ENCODE measurements at regions not wholly inside any gene's neighbourhood (a gene's known extent, or its start where the extent isn't known, plus 50 kb on each side); places are given as distances from the start of the nearest gene placed in this dataset.

DNA sequence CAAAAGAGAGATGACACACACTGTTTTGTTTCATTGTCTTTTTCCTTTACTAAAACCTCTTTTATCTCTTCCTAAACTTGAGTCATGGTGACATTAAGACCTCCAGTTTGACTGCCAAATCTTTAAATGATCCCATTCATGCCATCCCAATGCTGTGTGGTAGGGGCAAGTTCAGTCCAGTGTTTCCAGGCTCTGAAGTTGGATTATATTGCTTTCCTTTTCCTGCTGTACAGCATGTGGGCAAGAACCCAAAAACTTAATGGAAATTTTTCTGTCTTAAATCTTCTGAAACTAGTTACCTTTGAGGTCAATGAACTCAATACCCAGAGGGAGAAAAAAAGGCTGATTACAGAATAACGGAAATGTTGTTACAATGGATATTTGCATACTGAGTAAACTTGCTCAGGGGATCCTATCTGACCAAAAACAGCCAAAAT is 187.1 kb upstream of the FAR2 start:
- TF ChIP-seq, protein P1, sequence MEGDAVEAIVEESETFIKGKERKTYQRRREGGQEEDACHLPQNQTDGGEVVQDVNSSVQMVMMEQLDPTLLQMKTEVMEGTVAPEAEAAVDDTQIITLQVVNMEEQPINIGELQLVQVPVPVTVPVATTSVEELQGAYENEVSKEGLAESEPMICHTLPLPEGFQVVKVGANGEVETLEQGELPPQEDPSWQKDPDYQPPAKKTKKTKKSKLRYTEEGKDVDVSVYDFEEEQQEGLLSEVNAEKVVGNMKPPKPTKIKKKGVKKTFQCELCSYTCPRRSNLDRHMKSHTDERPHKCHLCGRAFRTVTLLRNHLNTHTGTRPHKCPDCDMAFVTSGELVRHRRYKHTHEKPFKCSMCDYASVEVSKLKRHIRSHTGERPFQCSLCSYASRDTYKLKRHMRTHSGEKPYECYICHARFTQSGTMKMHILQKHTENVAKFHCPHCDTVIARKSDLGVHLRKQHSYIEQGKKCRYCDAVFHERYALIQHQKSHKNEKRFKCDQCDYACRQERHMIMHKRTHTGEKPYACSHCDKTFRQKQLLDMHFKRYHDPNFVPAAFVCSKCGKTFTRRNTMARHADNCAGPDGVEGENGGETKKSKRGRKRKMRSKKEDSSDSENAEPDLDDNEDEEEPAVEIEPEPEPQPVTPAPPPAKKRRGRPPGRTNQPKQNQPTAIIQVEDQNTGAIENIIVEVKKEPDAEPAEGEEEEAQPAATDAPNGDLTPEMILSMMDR (IDR thresholded peaks at IDR 0.05; ENCODE audit: low read depth, low read length): no peak
- Histone ChIP-seq H3K27me3 (no peaks in the 10 kb centered on the region), H3K27ac (no peak overlapping the region), H3K9me3 (ENCODE audit: low read depth) (no peaks in the 10 kb centered on the region), H3K4me3 (no peak overlapping the region), H3K4me1 (ENCODE audit: low read depth) (no peaks in the 10 kb centered on the region), H3K36me3 (no peaks in the 10 kb centered on the region)
- peak in 1 of 2 donors; percentile 58 for DNase-seq (ENCODE audit: low read depth in 1 of 2, low spot score in 1 of 2)

DNA sequence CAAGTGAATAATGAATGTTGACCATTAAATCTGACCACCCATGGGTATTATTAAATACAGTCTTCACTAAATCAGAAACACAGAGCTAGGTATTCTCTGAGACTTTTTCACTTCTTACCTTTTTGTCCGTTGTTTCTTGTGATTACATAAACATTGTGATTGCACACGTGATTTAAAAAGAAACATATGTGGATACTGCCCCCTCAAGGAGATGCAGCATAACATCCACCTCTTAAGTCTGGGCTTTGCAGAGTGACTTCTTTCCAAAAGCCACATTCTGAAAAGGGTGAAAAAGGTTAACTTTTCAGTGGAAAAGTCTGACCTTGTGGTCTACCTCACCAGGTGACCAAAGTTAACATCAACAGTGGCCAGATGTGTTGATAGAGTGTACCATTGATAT is 185.5 kb upstream of the FAR2 start:
- TF ChIP-seq, protein P1 (IDR thresholded peaks at IDR 0.05; ENCODE audit: low read depth, low read length): peak; percentile 60
- Histone ChIP-seq H3K4me3 (no peak overlapping the region), H3K9me3 (ENCODE audit: low read depth) (no peaks in the 10 kb centered on the region), H3K27ac (no peak overlapping the region), H3K4me1 (ENCODE audit: low read depth) (no peaks in the 10 kb centered on the region), H3K27me3 (no peaks in the 10 kb centered on the region), H3K36me3 (no peaks in the 10 kb centered on the region)
- peak in 1 of 2 donors; percentile 70 for DNase-seq (ENCODE audit: low read depth in 1 of 2, low spot score in 1 of 2)

DNA sequence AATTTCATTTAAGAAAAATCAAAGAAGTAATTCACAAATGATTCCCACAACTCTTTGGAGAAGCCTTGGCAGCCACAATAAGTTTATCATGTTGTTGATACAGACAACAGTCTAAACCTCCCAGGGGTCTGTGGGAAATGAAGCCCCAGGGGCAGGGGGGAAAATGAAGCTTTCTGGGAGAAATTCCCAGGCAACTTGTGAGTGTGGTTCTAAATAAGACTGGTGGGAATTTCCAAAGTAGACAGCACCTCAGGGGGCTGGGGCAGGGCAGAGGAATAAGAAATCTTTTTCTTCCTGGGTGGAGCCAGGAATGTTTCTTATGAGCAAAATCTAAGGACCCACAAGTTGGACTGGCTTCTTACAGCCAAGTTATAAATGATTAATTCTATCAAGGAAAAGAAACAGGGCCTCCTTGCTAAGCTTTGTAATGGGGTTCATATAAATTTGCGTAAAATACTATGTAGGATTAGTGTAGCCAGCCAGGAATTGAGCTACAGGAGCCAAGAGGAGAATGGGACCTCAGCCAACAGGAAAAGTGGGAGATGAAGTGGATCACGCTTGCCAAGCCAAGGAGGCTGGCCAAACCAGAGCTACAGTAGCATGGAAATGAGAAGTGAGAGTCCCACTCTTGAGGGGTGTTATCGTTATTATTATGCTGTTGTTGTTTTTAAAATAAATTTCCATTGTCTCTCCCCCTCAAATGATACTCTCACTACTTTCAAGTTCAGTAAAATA is 182.9 kb upstream of the FAR2 start:
- DNase-seq (ENCODE audit: low read depth in 1 of 2, low spot score in 1 of 2): peak in 1 of 2 donors; percentile 92
- TF ChIP-seq, protein P1 (IDR thresholded peaks at IDR 0.05; ENCODE audit: low read depth, low read length): no peak
- Histone ChIP-seq H3K27me3 (no peaks in the 10 kb centered on the region), H3K4me3 (no peak overlapping the region), H3K27ac (no peak overlapping the region), H3K9me3 (ENCODE audit: low read depth) (no peaks in the 10 kb centered on the region), H3K36me3 (no peaks in the 10 kb centered on the region), H3K4me1 (ENCODE audit: low read depth) (no peaks in the 10 kb centered on the region)

DNA sequence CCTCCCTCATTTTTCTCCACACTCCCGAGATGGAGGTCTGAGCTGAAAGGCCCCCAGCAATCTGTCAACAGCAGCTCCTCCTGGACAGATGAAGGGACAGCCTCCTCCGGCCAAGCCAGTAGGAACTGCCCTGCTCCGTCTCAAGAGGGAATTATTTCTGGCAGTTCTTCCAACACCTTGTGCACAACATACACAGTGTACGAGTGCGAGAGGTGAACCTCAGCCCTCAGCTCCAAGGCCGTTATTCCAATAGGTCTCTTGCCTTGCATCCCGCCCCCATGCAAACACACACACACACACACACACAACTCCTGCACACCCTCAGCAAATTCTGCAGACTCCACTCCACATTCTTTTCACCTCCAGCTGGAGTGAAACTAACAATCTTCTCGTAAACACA is 181.7 kb upstream of the FAR2 start:
- Histone ChIP-seq H3K9me3 (ENCODE audit: low read depth) (no peaks in the 10 kb centered on the region), H3K27ac (no peak overlapping the region), H3K4me3 (no peak overlapping the region), H3K4me1 (ENCODE audit: low read depth) (no peaks in the 10 kb centered on the region), H3K36me3 (no peaks in the 10 kb centered on the region), H3K27me3 (no peaks in the 10 kb centered on the region)
- no peak for DNase-seq (ENCODE audit: low read depth in 1 of 2, low spot score in 1 of 2)
- TF ChIP-seq, protein P1 (IDR thresholded peaks at IDR 0.05; ENCODE audit: low read depth, low read length): no peak

DNA sequence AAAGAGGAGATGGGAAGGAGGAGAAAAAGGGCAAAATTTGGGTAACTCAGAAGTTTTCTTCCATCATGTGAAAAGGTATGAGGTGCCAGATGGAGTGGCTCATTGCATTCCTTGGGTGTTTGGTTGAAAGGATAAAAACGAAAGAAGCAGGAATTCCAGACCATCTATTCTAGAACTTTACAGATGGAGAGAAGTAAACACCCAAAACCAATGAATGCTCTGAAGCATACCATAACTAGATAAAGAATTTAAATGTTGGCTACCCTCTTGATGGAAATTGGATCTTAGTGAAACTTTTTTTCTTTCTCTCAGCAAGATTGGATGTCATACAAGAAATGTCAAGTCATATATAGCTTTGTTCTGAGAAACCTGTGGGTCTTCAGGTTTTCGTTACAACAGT is 175.6 kb upstream of the FAR2 start:
- DNase-seq (ENCODE audit: low read depth in 1 of 2, low spot score in 1 of 2): no peak
- H3K4me1 ChIP-seq (ENCODE audit: low read depth): no peaks in the 10 kb centered on the region
- TF ChIP-seq, protein P1 (IDR thresholded peaks at IDR 0.05; ENCODE audit: low read depth, low read length): no peak

More for the DNA sequence above, 175.6 kb upstream of the FAR2 start:
- Histone ChIP-seq H3K36me3 (no peaks in the 10 kb centered on the region), H3K27me3 (no peaks in the 10 kb centered on the region), H3K4me3 (no peak overlapping the region), H3K9me3 (ENCODE audit: low read depth) (no peaks in the 10 kb centered on the region), H3K27ac (no peak overlapping the region)
